Neuron (in vitro differentiated cells): ENCODE measurements at regions not wholly inside any gene's neighbourhood (a gene's known extent, or its start where the extent isn't known, plus 50 kb on each side); places are given as distances from the start of the nearest gene placed in this dataset.

Source experiments
- H2AFZ ChIP-seq: one replicate; pipeline ENCODE4 v1.6.1; 2013; ENCODE audit warnings: low read depth, mild to moderate bottlenecking, inconsistent platforms, low read length, moderate library complexity
- H3K27me3 ChIP-seq: one replicate; pipeline ENCODE4 v1.6.1; 2013; ENCODE audit warnings: low read length; ENCODE audit not compliant: insufficient read depth
- H3K36me3 ChIP-seq: one replicate; pipeline ENCODE4 v1.6.1; 2013; ENCODE audit warnings: low read length; ENCODE audit not compliant: insufficient read depth
- H3K4me1 ChIP-seq: one replicate; pipeline ENCODE4 v1.6.1; 2013; ENCODE audit warnings: low read length; ENCODE audit not compliant: insufficient read depth
- H3K4me3 ChIP-seq: 2 replicates; pipeline ENCODE4 v1.5.1; 2013; ENCODE audit warnings: mild to moderate bottlenecking, low read length, moderate library complexity
- H3K9me3 ChIP-seq: one replicate; pipeline ENCODE4 v1.6.1; 2013; ENCODE audit warnings: low read length

DNA sequence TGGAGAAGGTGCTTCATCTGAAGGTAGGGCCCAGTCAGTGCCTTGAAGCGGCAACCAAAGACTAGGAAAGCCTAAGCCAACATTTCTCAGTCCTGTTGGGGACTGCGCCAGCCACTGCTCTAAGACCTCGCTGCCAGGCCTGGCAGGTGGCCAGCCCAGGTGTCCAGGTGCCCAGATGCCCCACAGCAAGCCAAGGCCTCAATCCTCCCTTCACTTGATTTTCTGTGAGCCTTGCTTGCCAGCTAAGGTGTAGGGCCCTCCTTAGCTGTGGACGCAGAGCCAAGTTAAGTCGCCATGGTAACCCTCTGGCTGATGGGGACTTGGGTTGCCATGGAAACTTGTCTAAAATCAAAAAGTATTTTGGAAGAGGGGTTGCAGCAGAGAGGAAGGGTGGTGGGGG, 135.0 kb downstream of the NAV1 start:
- H2AFZ ChIP-seq: no peak overlapping the region
- no peaks in the 10 kb centered on the region for H3K36me3 ChIP-seq
- no peaks in the 10 kb centered on the region for H3K27me3 ChIP-seq

DNA sequence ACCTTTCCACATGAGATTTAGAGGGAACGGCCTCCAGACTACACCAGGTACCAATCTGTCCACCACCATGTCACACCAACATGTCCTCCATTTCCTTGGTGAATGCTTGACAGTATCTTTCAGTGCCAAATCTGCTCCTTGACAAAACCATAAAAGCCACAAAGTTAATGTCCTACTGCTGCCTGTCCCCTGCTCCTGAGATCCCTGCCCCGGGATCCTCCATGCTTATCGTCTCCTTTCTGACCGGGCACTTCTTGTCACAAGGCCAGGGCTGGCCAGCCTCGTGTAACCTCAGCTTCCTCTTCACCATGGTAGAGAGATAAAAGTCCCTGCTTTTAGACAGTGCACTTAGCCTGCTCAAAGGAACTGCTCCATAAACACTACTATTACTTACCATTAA, 136.2 kb downstream of the NAV1 start:
- no peaks in the 10 kb centered on the region for H3K9me3 ChIP-seq
- H3K36me3 ChIP-seq: no peaks in the 10 kb centered on the region
- no peaks in the 10 kb centered on the region for H3K27me3 ChIP-seq
- no peak overlapping the region for H2AFZ ChIP-seq
- H3K4me3 ChIP-seq: no peak overlapping the region
- peaks cover 41% of the 10 kb centered on the region for H3K4me1 ChIP-seq

More for the DNA sequence above, 135.0 kb downstream of the NAV1 start:
- H3K4me3 ChIP-seq: no peak overlapping the region
- H3K4me1 ChIP-seq: peaks cover 36% of the 10 kb centered on the region
- no peaks in the 10 kb centered on the region for H3K9me3 ChIP-seq

DNA sequence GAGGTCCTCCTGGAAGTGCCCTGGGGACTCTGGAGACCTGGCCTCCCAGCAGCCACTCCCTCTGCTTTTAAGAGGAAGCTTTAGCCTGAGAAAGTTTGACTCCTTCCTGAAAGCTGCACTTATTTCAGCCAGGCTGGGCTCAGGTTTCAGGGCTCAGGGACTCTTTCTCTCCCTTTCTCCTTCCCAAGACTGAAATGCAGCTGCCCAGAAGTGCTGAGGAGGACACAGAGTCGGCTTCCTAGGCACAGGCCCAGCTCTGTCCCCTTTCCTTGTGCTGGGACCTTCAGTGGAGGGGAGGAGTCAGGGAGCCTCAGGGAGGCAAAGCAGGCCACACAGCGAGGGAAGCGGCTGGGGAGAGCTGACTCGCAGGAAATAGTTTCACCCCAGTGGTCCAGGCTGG, 137.3 kb downstream of the NAV1 start:
- Histone ChIP-seq H3K36me3 (no peaks in the 10 kb centered on the region), H2AFZ (no peak overlapping the region), H3K27me3 (no peaks in the 10 kb centered on the region), H3K4me3 (no peak overlapping the region), H3K9me3 (no peaks in the 10 kb centered on the region), H3K4me1 (peaks cover 41% of the 10 kb centered on the region)

DNA sequence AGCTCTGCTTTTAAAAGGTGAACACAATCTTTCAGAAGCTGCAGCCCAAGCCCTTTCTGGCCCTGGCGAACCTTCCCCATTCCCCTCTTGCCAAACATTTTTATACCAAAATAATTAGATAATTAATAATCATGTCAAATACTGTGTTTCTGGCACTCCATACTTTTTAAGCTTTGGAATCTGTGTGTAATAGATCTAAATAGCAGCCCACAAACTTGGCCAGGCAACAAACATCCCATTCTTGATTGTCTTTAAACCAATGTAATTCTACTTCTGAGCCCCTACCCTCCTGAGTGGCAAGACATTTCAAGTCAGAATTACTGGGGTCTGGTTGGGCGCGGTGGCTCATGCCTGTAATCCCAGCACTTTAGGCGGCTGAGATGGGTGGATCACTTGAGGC, 137.7 kb downstream of the NAV1 start:
- Histone ChIP-seq H2AFZ (no peak overlapping the region), H3K27me3 (no peaks in the 10 kb centered on the region), H3K4me1 (peaks cover 41% of the 10 kb centered on the region), H3K36me3 (no peaks in the 10 kb centered on the region), H3K9me3 (no peaks in the 10 kb centered on the region), H3K4me3 (no peak overlapping the region)

DNA sequence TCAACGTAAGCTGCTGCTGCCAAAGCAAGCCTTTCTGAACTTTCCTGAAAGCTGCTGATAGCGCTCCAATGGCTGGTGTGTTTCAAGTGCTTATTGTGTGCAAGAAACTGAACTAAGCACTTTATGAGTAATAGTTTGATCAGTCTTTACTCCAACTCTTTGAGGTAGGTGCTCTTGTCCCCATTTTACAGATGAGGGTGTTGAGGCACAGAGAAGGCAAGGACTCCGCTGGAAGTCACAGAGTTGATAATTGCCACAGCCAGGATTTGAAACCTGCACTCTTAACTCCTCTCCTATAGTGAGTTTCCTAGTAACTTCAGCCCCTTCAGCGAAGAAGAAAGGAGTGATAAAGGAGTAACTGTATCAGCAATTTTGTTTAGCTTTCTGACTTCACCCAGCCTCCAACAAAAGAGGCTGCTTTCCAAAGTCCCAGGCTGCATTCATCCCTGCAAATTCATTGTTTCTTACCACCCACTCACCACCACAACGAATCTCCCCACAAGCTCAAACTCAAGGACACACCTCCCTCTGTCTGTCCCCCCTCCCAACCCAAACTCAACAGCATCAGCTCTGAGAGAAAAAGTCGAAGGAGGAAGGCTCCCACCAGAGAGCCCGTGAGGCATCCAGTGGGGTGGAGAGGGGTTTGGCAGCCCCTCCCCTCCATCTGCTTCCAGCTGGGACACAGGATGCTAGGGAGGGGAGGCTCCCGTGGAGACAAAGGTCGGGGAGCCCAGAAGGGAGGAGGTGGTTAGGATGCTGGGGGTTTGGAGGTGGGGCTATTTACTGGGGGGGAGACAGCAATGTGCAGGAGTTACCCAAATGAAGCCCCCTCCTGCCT, 139.6 kb downstream of the NAV1 start:
- peaks cover 36% of the 10 kb centered on the region for H3K4me1 ChIP-seq
- no peaks in the 10 kb centered on the region for H3K27me3 ChIP-seq
- H3K4me3 ChIP-seq: no peak overlapping the region
- no peaks in the 10 kb centered on the region for H3K9me3 ChIP-seq
- no peak overlapping the region for H2AFZ ChIP-seq
- H3K36me3 ChIP-seq: no peaks in the 10 kb centered on the region

DNA sequence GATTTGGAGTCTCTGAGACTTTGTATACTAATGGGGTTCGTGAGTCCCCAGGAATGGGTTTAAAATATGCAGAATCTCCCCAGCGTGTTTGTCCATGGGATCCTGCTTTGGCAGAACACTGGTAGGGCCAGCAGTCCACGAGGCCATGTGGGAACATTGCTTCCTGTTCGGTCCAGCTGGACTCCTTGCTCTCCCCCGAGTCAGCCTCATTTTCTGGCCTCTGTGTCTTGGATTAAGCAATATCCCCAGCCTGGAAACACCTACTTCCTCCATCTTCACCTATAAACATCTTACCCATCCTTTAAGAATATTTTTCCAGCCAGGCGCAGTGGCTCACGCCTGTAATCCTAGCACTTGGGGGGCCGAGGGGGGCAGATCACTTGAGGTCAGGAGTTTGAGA, 142.4 kb downstream of the NAV1 start:
- H3K27me3 ChIP-seq: no peaks in the 10 kb centered on the region

DNA sequence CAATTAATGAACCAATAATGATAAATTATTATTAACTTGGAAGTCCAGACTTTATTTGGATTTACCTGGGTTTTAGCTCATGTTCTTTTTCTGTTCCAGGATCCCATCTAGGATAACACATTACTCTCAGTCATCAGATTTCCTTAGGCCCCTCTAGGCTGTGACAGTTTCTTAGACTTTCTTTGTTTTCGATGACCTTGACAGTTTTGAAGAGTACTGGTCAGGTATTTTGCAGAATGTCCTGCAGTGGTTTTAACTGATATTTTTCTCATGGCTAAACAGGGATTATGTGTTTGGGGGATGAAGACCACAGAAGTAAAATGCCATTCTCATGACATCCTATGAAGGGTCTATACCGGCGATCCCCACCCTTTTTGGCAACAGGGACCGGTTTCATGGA, 144.0 kb downstream of the NAV1 start:
- no peaks in the 10 kb centered on the region for H3K9me3 ChIP-seq
- H3K27me3 ChIP-seq: no peaks in the 10 kb centered on the region
- H2AFZ ChIP-seq: no peak overlapping the region
- H3K4me1 ChIP-seq: peaks cover 22% of the 10 kb centered on the region
- H3K4me3 ChIP-seq: no peak overlapping the region
- H3K36me3 ChIP-seq: no peaks in the 10 kb centered on the region

More for the DNA sequence above, 142.4 kb downstream of the NAV1 start:
- H3K9me3 ChIP-seq: no peaks in the 10 kb centered on the region
- H3K4me3 ChIP-seq: no peak overlapping the region
- H2AFZ ChIP-seq: no peak overlapping the region
- H3K36me3 ChIP-seq: no peaks in the 10 kb centered on the region
- peaks cover 19% of the 10 kb centered on the region for H3K4me1 ChIP-seq

DNA sequence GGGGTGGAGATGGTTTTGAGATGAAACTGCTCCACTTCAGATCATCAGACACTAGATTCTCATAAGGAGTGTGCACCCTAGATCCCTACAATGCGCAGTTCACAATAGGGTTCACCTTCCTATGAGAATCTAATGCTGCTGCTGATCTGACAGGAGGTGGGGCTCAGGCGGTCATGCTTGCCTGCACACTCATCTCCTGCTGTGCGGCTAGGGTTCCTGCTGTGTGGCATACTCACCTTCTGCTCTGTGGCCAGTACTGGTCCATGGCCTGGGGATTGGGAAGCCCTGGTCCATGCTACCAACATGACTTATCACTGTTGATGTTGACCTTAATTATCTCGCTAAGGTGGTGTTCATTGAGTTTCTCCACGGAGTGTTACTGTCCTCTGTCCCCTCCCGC, 144.5 kb downstream of the NAV1 start:
- no peak overlapping the region for H2AFZ ChIP-seq
- H3K4me3 ChIP-seq: no peak overlapping the region
- H3K27me3 ChIP-seq: no peaks in the 10 kb centered on the region
- H3K4me1 ChIP-seq: peaks cover 19% of the 10 kb centered on the region
- H3K36me3 ChIP-seq: no peaks in the 10 kb centered on the region
- H3K9me3 ChIP-seq: no peaks in the 10 kb centered on the region

DNA sequence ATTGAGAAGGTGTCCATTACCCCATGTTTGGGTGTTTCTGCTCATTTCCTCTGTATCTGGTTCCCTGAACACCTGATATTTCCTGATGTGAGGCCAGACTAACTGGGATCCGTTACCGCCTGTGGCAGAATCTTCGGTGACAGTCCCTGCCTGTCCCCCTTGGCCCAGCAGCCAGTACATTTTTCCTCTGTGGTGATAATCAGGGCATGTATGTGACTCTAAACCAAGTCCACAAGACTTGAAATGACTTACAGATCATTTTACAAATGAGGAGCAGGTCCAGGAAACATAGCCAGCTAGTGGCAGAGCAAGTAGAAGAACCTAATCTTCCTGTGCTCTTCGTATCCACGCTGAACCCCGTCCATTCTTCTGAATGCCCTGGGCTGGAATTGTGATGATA, 143.5 kb upstream of the IPO9 start:
- Histone ChIP-seq H3K27me3 (no peaks in the 10 kb centered on the region), H3K4me3 (no peak overlapping the region), H2AFZ (no peak overlapping the region), H3K9me3 (no peaks in the 10 kb centered on the region), H3K36me3 (no peaks in the 10 kb centered on the region), H3K4me1 (peaks cover 9% of the 10 kb centered on the region)

DNA sequence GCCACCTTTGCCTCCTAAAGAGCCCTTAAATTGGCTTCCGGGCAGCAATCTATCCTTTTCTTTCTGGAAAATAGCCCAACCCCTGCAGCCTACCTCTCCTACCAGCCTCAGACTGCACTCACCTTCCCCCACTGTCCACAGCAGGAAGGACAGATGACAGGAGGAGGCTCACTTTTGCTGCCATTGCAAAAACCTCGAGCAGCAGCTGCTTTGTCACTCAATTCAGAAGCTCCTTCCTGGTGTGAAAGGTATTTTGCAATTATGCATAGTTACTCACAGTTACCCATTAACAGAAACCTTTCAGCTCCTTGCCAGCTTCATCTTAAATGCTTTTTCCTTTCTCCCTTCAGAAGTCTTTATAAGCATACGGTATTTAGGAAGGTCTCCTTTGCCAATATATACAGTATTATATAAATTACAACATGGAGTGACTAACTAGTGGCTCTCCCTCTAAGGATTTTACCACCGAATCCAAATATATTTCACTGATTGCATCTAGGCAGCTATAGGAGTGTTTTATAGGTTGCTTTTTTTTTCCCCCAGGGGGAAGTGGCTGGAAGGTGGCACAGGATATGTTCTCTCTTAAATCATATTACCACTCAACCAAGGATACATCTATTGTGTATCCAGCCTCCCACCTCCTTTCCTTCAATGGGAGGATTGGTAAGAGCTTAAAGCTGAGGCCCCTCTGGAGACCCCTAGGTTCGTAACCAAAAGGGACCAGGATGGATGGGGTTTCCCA, 142.1 kb upstream of the IPO9 start:
- Histone ChIP-seq H3K9me3 (no peaks in the 10 kb centered on the region), H3K4me1 (peaks cover 9% of the 10 kb centered on the region), H3K27me3 (no peaks in the 10 kb centered on the region), H3K4me3 (no peak overlapping the region), H2AFZ (no peak overlapping the region), H3K36me3 (no peaks in the 10 kb centered on the region)

DNA sequence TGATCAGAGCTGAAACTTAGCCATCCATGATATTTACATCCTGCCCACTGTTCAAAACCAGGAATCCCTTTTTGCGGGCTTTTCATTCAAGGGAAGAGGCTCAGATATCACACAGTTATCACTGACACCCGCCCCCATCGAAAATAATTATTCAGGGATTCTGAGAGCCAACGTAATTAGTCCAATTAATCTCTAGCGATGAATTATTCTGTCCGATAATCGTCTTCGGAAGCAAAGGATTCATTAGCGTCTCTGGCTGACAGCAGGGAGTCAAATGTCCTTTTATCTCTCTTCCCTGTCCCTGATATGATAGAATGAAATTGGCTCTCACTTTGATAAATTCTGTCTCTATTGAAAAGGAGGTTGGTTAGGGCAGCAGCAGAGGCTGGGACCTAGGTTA, 140.4 kb upstream of the IPO9 start:
- no peak overlapping the region for H2AFZ ChIP-seq
- no peaks in the 10 kb centered on the region for H3K27me3 ChIP-seq
- H3K4me3 ChIP-seq: no peak overlapping the region
- peaks cover 22% of the 10 kb centered on the region for H3K4me1 ChIP-seq
- no peaks in the 10 kb centered on the region for H3K9me3 ChIP-seq
- no peaks in the 10 kb centered on the region for H3K36me3 ChIP-seq

DNA sequence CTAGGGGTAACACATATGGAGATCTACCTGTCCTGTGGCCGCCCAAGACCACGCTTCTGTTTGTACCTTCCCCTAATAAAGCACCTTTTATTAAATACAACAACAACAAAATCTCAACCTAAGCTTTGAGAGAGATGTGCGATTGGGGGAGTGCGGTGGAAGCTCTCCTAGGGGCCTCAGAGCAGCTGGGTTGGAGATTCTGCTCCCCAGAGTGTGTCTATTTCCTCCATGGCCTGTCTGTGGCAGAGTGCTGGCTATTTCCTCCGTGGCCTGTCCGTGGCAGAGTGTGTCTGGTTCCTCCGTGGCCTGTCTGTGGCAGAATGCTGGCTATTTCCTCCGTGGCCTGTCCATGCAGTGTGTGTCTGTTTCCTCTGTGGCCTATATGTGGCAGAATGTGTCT, 139.3 kb upstream of the IPO9 start:
- Histone ChIP-seq H3K27me3 (no peaks in the 10 kb centered on the region), H2AFZ (no peak overlapping the region), H3K36me3 (no peaks in the 10 kb centered on the region), H3K4me1 (peaks cover 34% of the 10 kb centered on the region), H3K4me3 (no peak overlapping the region), H3K9me3 (no peaks in the 10 kb centered on the region)

DNA sequence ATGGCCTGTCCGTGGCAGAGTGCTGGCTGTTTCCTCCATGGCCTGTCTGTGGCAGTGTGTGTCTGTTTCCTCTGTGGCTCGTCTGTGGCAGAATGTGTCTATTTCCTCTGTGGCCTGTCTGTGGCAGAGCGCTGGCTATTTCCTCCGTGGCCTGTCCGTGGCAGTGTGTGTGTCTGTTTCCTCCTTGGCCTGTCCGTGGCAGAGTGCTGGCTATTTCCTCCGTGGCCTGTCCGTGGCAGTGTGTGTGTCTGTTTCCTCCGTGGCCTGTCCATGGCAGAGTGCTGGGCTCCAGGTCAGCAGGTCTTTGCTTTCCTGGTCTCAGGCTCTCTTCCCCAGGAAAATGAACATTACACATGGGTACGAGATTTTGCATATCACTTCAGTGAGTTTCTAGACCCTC, 138.4 kb upstream of the IPO9 start:
- Histone ChIP-seq H2AFZ (no peak overlapping the region), H3K27me3 (no peaks in the 10 kb centered on the region), H3K4me3 (no peak overlapping the region), H3K36me3 (no peaks in the 10 kb centered on the region), H3K4me1 (peaks cover 42% of the 10 kb centered on the region), H3K9me3 (no peaks in the 10 kb centered on the region)
